ENCODE measurements at regions not wholly inside any gene's neighbourhood (a gene's known extent, or its start where the extent isn't known, plus 50 kb on each side); places are given as distances from the start of the nearest gene placed in this dataset.
"Not testable (repeated sequence)": the region's sequence is repeated elsewhere in the genome, so short reads cannot be mapped to it uniquely, and the experiment has no call there.

GRCh38 chr3:31184261-31185061 lies 290.0 kb upstream of the GADL1 start:
- DNase-seq (ENCODE audit: low spot score) = no peak

GRCh38 chr3:31185062-31185357 lies 290.5 kb upstream of the GADL1 start:
- DNase-seq (ENCODE audit: low spot score) = no peak

GRCh38 chr3:31186041-31186440 lies 291.6 kb upstream of the GADL1 start:
- DNase-seq (ENCODE audit: low spot score) = no peak

GRCh38 chr3:31187380-31187779 lies 292.9 kb upstream of the GADL1 start:
- DNase-seq (ENCODE audit: low spot score) = no peak

- DNase-seq (ENCODE audit: low spot score) = no peak
These were observed 293.7 kb upstream of the GADL1 start for GRCh38 chr3:31188112-31188511.

GRCh38 chr3:31189330-31189729 lies 294.9 kb upstream of the GADL1 start:
- DNase-seq (ENCODE audit: low spot score) = no peak

GRCh38 chr3:31189971-31190370 lies 295.5 kb upstream of the GADL1 start:
- no peak for DNase-seq (ENCODE audit: low spot score)

GRCh38 chr3:31191354-31191753 lies 296.9 kb upstream of the GADL1 start:
- DNase-seq (ENCODE audit: low spot score) = no peak

- DNase-seq (ENCODE audit: low spot score) = no peak
These were observed 299.0 kb upstream of the GADL1 start for GRCh38 chr3:31193429-31193828.

- DNase-seq (ENCODE audit: low spot score) = no peak
These were observed 299.4 kb upstream of the GADL1 start for GRCh38 chr3:31193871-31194270.

GRCh38 chr3:31196261-31196660 lies 301.8 kb upstream of the GADL1 start:
- no peak for DNase-seq (ENCODE audit: low spot score)

- no peak for DNase-seq (ENCODE audit: low spot score)
These were observed 302.5 kb upstream of the GADL1 start for GRCh38 chr3:31196881-31197364.

- DNase-seq (ENCODE audit: low spot score) = no peak
These were observed 303.5 kb upstream of the GADL1 start for GRCh38 chr3:31197941-31198340.

- DNase-seq (ENCODE audit: low spot score) = no peak
These were observed 304.4 kb upstream of the GADL1 start for GRCh38 chr3:31198890-31199289.

GRCh38 chr3:31203960-31204795 lies 309.7 kb upstream of the GADL1 start:
- no peak for DNase-seq (ENCODE audit: low spot score)

- DNase-seq (ENCODE audit: low spot score) = not testable (repeated sequence)
These were observed 310.3 kb upstream of the GADL1 start for GRCh38 chr3:31204796-31205056.

- no peak for DNase-seq (ENCODE audit: low spot score)
These were observed 315.7 kb upstream of the GADL1 start for GRCh38 chr3:31210068-31210645.

- peak; percentile 50 for DNase-seq (ENCODE audit: low spot score)
These were observed 318.7 kb upstream of the STT3B start for GRCh38 chr3:31213869-31214486.

- no peak for DNase-seq (ENCODE audit: low spot score)
These were observed 314.6 kb upstream of the STT3B start for GRCh38 chr3:31218082-31218481.

GRCh38 chr3:31219131-31219843 lies 313.4 kb upstream of the STT3B start:
- no peak for DNase-seq (ENCODE audit: low spot score)

GRCh38 chr3:31220431-31220830 lies 312.3 kb upstream of the STT3B start:
- no peak for DNase-seq (ENCODE audit: low spot score)

GRCh38 chr3:31223278-31223677 lies 309.4 kb upstream of the STT3B start:
- no peak for DNase-seq (ENCODE audit: low spot score)
